ENCODE measurements at regions not wholly inside any gene's neighbourhood (a gene's known extent, or its start where the extent isn't known, plus 50 kb on each side); places are given as distances from the start of the nearest gene placed in this dataset.
"Not testable (repeated sequence)": the region's sequence is repeated elsewhere in the genome, so short reads cannot be mapped to it uniquely, and the experiment has no call there.

- BruUV-seq (replicated peaks); in situ Hi-C loops (cut with HindIII; ENCODE audit: extremely low pct_ligation_motif_present, low pct_unique_long_range_greater_than_20kb); H3K79me2 ChIP-seq (ENCODE audit: insufficient read depth, low read length); H3K9me3 ChIP-seq (ENCODE audit: low read length); POLR2A ChIA-PET; CTCF ChIA-PET (ENCODE audit: low intra/inter-chr PET ratio, low total read pairs); H3K27me3 ChIP-seq (ENCODE audit: control insufficient read depth in 1 of 2, insufficient read depth in 2 of 2, low read length in 2 of 2); H3K36me3 ChIP-seq (replicated peaks in 1 of 2; ENCODE audit: control insufficient read depth in 1 of 2, insufficient read depth in 2 of 2, low read length in 2 of 2); intact Hi-C loops (cut with micrococcal nuclease; ENCODE audit: unreplicated experiment); H4K20me1 ChIP-seq (ENCODE audit: insufficient read depth, low read length); H3K27ac ChIP-seq (ENCODE audit: extremely low read length, insufficient read depth, low read length); ATAC-seq; H3K4me1 ChIP-seq (ENCODE audit: insufficient read depth, low read length); DNase-seq (ENCODE audit: low spot score); FAIRE-seq; H3K9ac ChIP-seq (ENCODE audit: insufficient read depth, low read depth, low read length); H3K4me2 ChIP-seq (ENCODE audit: low read depth, low read length); H2AFZ ChIP-seq (ENCODE audit: low read length); H3K4me3 ChIP-seq (replicated peaks in 1 of 3; ENCODE audit: insufficient read depth in 1 of 3, low read depth in 2 of 3, low read length in 3 of 3): not testable (repeated sequence)
- WGBS (ENCODE audit: low lambda C conversion rate), result no CpG with 5 or more reads among the region's 37 CpGs
Measured at GRCh38 chr11:45738194-45738593, 66.8 kb upstream of the SLC35C1 start.

- intact Hi-C loops (cut with micrococcal nuclease; ENCODE audit: unreplicated experiment), result no loop called here
- ATAC-seq, result no peak
- no peak overlapping the region for H3K4me3 ChIP-seq (replicated peaks in 1 of 3; ENCODE audit: insufficient read depth in 1 of 3, low read depth in 2 of 3, low read length in 3 of 3)
- DNase-seq (ENCODE audit: low spot score), result no peak
- no peak overlapping the region for H3K9ac ChIP-seq (ENCODE audit: insufficient read depth, low read depth, low read length)
- BruUV-seq (replicated peaks), result no TSS peak
- no peak overlapping the region for H3K4me2 ChIP-seq (ENCODE audit: low read depth, low read length)
- H4K20me1 ChIP-seq (ENCODE audit: insufficient read depth, low read length), result no peaks in the 10 kb centered on the region
- no peak overlapping the region for H2AFZ ChIP-seq (ENCODE audit: low read length)
- POLR2A ChIA-PET, result no interaction called here
- 23% methylated on average over 4 of the region's 4 CpGs for WGBS (ENCODE audit: low lambda C conversion rate)
- peaks cover 8% of the 10 kb centered on the region; the same call in 1 of the 2 replicates for H3K4me1 ChIP-seq (ENCODE audit: insufficient read depth, low read length)
- H3K9me3 ChIP-seq (ENCODE audit: low read length), result no peaks in the 10 kb centered on the region
- no peaks in the 10 kb centered on the region for H3K79me2 ChIP-seq (ENCODE audit: insufficient read depth, low read length)
- no peak overlapping the region for H3K27ac ChIP-seq (ENCODE audit: extremely low read length, insufficient read depth, low read length)
- in situ Hi-C loops (cut with HindIII; ENCODE audit: extremely low pct_ligation_motif_present, low pct_unique_long_range_greater_than_20kb), result no loop called here
- CTCF ChIA-PET (ENCODE audit: low intra/inter-chr PET ratio, low total read pairs), result no interaction called here
- H3K36me3 ChIP-seq (replicated peaks in 1 of 2; ENCODE audit: control insufficient read depth in 1 of 2, insufficient read depth in 2 of 2, low read length in 2 of 2), result no peaks in the 10 kb centered on the region
- FAIRE-seq, result no peak
- peaks cover 0 to 4% of the 10 kb centered on the region in 2 experiments; a peak in 1 of 5 replicates for H3K27me3 ChIP-seq (ENCODE audit: control insufficient read depth in 1 of 2, insufficient read depth in 2 of 2, low read length in 2 of 2)
- TF ChIP-seq SRY (CRISPR knock-in tag; IDR thresholded peaks at IDR 0.05) (no peak), ZNF10 (CRISPR knock-in tag; IDR thresholded peaks at IDR 0.05; ENCODE audit: borderline replicate concordance, low read depth) (no peak), MAX (IDR thresholded peaks at IDR 0.05) (no peak), HIVEP1 (CRISPR knock-in tag; IDR thresholded peaks at IDR 0.05) (no peak), RFXANK (CRISPR knock-in tag; IDR thresholded peaks at IDR 0.05) (no peak), SATB2 (CRISPR knock-in tag; IDR thresholded peaks at IDR 0.05) (no peak), NFIB (CRISPR knock-in tag; IDR thresholded peaks at IDR 0.05; ENCODE audit: borderline replicate concordance) (no peak), ATF3 (CRISPR knock-in tag; IDR thresholded peaks at IDR 0.05) (no peak), PATZ1 (CRISPR knock-in tag; IDR thresholded peaks at IDR 0.05) (no peak), MXD1 (CRISPR knock-in tag; IDR thresholded peaks at IDR 0.05) (no peak), ZNF569 (CRISPR knock-in tag; IDR thresholded peaks at IDR 0.05; ENCODE audit: borderline replicate concordance) (no peak), ZNF12 (CRISPR knock-in tag; IDR thresholded peaks at IDR 0.05) (no peak), TCF12 (IDR thresholded peaks at IDR 0.05) (no peak), TCF12 (CRISPR knock-in tag; IDR thresholded peaks at IDR 0.05) (no peak), TFAP4 (IDR thresholded peaks at IDR 0.05; ENCODE audit: borderline replicate concordance, low read depth) (no peak), ZNF629 (CRISPR knock-in tag; conservative IDR thresholded peaks at IDR 0.05) (no peak), ARNTL (CRISPR knock-in tag; IDR thresholded peaks at IDR 0.05) (no peak)
Measured at GRCh38 chr11:45737056-45737455, 67.9 kb upstream of the SLC35C1 start.
